Hepatocyte (in vitro differentiated cells): ENCODE measurements at regions not wholly inside any gene's neighbourhood (a gene's known extent, or its start where the extent isn't known, plus 50 kb on each side); places are given as distances from the start of the nearest gene placed in this dataset.

Experiments used
- DNase-seq: peaks from one replicate; pipeline ENCODE4 v3.0.0-alpha.2; 2016; ENCODE audit warnings: low spot score
- H2AFZ ChIP-seq: fragments of 200-600 bp; sonication (generic); 2 replicates; pipeline ENCODE4 v1.6.0; 2016; ENCODE audit warnings: antibody characterized with exemption, mild to moderate bottlenecking
- H3K27ac ChIP-seq: fragments of 200-600 bp; sonication (generic); 2 replicates; pipeline ENCODE4 v1.5.1; 2016; ENCODE audit warnings: mild to moderate bottlenecking
- H3K27me3 ChIP-seq: fragments of 200-600 bp; sonication (generic); 2 replicates; pipeline ENCODE4 v1.6.1; 2016
- H3K36me3 ChIP-seq: fragments of 200-600 bp; sonication (generic); replicated peaks from 2 replicates; pipeline ENCODE4 v1.5.1; 2016; ENCODE audit warnings: low read depth; ENCODE audit not compliant: insufficient read depth
- H3K4me1 ChIP-seq: fragments of 200-600 bp; sonication (generic); 2 replicates; pipeline ENCODE4 v1.5.1; 2016; ENCODE audit warnings: mild to moderate bottlenecking, moderate library complexity; ENCODE audit not compliant: insufficient read depth
- H3K4me2 ChIP-seq: fragments of 200-600 bp; sonication (generic); 2 replicates; pipeline ENCODE4 v1.6.0; 2016
- H3K4me3 ChIP-seq: fragments of 200-600 bp; sonication (generic); 2 replicates; pipeline ENCODE4 v1.5.1; 2016; ENCODE audit warnings: mild to moderate bottlenecking
- H3K79me2 ChIP-seq: fragments of 200-600 bp; sonication (generic); 2 replicates; pipeline ENCODE4 v1.6.0; 2017; ENCODE audit warnings: mild to moderate bottlenecking
- H3K9me2 ChIP-seq: fragments of 200-600 bp; sonication (generic); replicated peaks from 2 replicates; pipeline ENCODE4 v1.6.0; 2017; ENCODE audit warnings: mild to moderate bottlenecking; ENCODE audit not compliant: insufficient read depth
- H3K9me3 ChIP-seq: fragments of 200-600 bp; sonication (generic); 2 replicates; pipeline ENCODE4 v1.5.1; 2016; ENCODE audit warnings: low read depth, mild to moderate bottlenecking
- H4K20me1 ChIP-seq: fragments of 200-600 bp; sonication (generic); 2 replicates; pipeline ENCODE4 v1.6.0; 2016; ENCODE audit warnings: mild to moderate bottlenecking; ENCODE audit not compliant: insufficient read depth, poor library complexity, severe bottlenecking
- CTCF ChIP-seq: fragments of 200-600 bp; sonication (generic); IDR thresholded peaks from 2 replicates; pipeline ENCODE4 v1.5.1; 2016; ENCODE audit warnings: antibody characterized with exemption, mild to moderate bottlenecking; ENCODE audit not compliant: poor library complexity
- EZH2 ChIP-seq: fragments of 200-600 bp; sonication (generic); IDR thresholded peaks from 2 replicates; pipeline ENCODE4 v1.6.1; 2016; ENCODE audit warnings: antibody characterized with exemption, mild to moderate bottlenecking, borderline replicate concordance
- EZH2phosphoT487 ChIP-seq: fragments of 200-600 bp; sonication (generic); IDR thresholded peaks from one replicate; pipeline ENCODE4 v1.6.1; 2018; ENCODE audit warnings: antibody characterized with exemption, mild to moderate bottlenecking, low read depth, moderate library complexity; ENCODE audit not compliant: unreplicated experiment, severe bottlenecking
- WGBS: methylation state at CpG from one replicate; pipeline ENCODE4 v1.1.6; 2016; ENCODE audit warnings: low lambda C conversion rate; ENCODE audit errors: missing lambda C conversion rate; 5-methylcytosine and 5-hydroxymethylcytosine counted together

GRCh38 chr5:103441523-103441922, 121.1 kb downstream of the NUDT12 start:
- no peak for TF ChIP-seq CTCF
- no peak for TF ChIP-seq EZH2
- TF ChIP-seq EZH2phosphoT487: no peak
- DNase-seq: no peak
- H3K27ac ChIP-seq: no peak overlapping the region
- H2AFZ ChIP-seq: no peak overlapping the region
- H3K9me3 ChIP-seq: peaks cover 4% of the 10 kb centered on the region
- H3K36me3 ChIP-seq: no peaks in the 10 kb centered on the region
- H3K4me2 ChIP-seq: no peak overlapping the region
- H3K4me1 ChIP-seq: peaks cover 7% of the 10 kb centered on the region
- 25% methylated on average over 2 of the region's 2 CpGs for WGBS
- H3K79me2 ChIP-seq: no peaks in the 10 kb centered on the region
- no peaks in the 10 kb centered on the region for H3K9me2 ChIP-seq
- no peaks in the 10 kb centered on the region for H3K27me3 ChIP-seq
- H3K4me3 ChIP-seq: no peak overlapping the region
- H4K20me1 ChIP-seq: no peaks in the 10 kb centered on the region

DNA sequence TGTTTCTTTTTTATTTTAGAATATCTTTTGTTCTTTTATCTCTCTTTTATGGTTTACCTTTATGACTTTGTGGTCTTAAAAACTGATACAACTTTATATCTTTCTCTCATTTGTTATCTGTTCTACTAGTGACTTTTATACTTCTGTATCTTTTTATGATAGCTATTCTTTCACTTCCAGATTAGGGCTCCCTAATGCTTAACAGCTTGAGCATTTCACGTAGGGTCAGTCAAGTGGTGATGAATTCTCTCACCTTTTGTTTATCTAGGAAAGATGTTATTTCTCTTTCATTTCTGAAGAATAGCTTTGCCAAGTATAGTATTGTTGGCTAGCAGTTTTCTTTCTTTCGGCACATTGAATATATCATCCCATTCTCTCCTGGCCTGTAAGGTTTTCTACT, 123.6 kb downstream of the NUDT12 start:
- no peak for TF ChIP-seq EZH2phosphoT487
- no peak for TF ChIP-seq CTCF
- TF ChIP-seq EZH2: no peak
- Histone ChIP-seq H4K20me1 (no peaks in the 10 kb centered on the region), H3K9me3 (peaks cover 4% of the 10 kb centered on the region), H3K4me1 (no peaks in the 10 kb centered on the region), H3K27ac (no peak overlapping the region), H3K36me3 (no peaks in the 10 kb centered on the region), H2AFZ (no peak overlapping the region), H3K27me3 (no peaks in the 10 kb centered on the region), H3K4me2 (no peak overlapping the region), H3K9me2 (no peaks in the 10 kb centered on the region), H3K79me2 (no peaks in the 10 kb centered on the region), H3K4me3 (no peak overlapping the region)
- no peak for DNase-seq
- WGBS: 65% methylated on average over 2 of the region's 2 CpGs

DNA sequence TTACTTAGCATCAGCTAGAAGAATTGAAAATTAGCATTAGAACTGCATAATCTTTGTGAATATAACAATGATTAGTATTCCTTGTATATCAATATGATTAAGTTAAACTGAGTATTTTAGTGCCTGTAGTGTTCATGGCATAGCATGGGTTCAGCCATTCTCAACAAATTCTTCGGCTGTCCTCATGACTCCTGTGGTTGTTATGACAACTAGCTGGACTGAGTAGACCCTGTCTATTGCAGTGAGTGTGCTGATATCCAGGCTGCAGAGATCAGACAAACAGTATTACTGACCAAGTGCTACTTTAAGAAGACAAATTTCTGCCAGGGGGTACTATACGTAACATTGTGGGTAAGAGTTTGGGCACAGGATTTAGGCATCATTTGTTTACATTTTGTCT, 125.9 kb downstream of the NUDT12 start:
- 72% methylated on average over 2 of the region's 2 CpGs for WGBS

DNA sequence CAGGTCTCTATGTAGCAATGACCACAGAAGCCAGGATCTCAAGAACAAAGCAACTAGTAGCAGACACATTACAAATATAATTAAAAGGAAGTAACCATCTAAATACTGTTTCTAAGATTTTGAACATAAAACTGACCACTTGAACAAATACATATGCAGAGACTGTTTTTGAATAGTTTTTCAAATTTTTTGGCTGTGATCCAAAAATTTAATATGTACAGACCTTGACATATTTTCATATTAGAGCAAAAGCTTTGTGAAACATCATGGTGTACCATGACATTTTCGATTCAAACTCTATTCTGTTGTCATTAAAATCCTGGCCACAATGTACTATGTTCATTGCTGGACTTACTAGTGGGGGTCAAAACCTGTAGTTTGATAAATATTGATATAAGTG, 126.5 kb downstream of the NUDT12 start:
- no peaks in the 10 kb centered on the region for H3K4me1 ChIP-seq
- H3K4me3 ChIP-seq: no peak overlapping the region
- H3K9me3 ChIP-seq: peaks cover 4% of the 10 kb centered on the region
- TF ChIP-seq EZH2phosphoT487: no peak
- no peak for TF ChIP-seq CTCF
- TF ChIP-seq EZH2: no peak
- H3K79me2 ChIP-seq: no peaks in the 10 kb centered on the region
- no peak for DNase-seq
- no peaks in the 10 kb centered on the region for H3K9me2 ChIP-seq
- 69% methylated on average over 1 of the region's 1 CpG for WGBS
- no peak overlapping the region for H3K4me2 ChIP-seq
- H3K36me3 ChIP-seq: no peaks in the 10 kb centered on the region
- no peak overlapping the region for H3K27ac ChIP-seq
- H3K27me3 ChIP-seq: no peaks in the 10 kb centered on the region
- no peak overlapping the region for H2AFZ ChIP-seq
- H4K20me1 ChIP-seq: no peaks in the 10 kb centered on the region

More for the DNA sequence above, 125.9 kb downstream of the NUDT12 start:
- no peaks in the 10 kb centered on the region for H4K20me1 ChIP-seq
- H3K4me1 ChIP-seq: no peaks in the 10 kb centered on the region
- no peak overlapping the region for H3K4me2 ChIP-seq
- H3K4me3 ChIP-seq: no peak overlapping the region
- H2AFZ ChIP-seq: no peak overlapping the region
- DNase-seq: no peak
- no peaks in the 10 kb centered on the region for H3K27me3 ChIP-seq
- H3K79me2 ChIP-seq: no peaks in the 10 kb centered on the region
- H3K9me3 ChIP-seq: peaks cover 4% of the 10 kb centered on the region
- H3K36me3 ChIP-seq: no peaks in the 10 kb centered on the region
- no peak overlapping the region for H3K27ac ChIP-seq
- TF ChIP-seq EZH2 (no peak), EZH2phosphoT487 (no peak)
- no peaks in the 10 kb centered on the region for H3K9me2 ChIP-seq
